HG03469 (cell line): ENCODE measurements at regions not wholly inside any gene's neighbourhood (a gene's known extent, or its start where the extent isn't known, plus 50 kb on each side); places are given as distances from the start of the nearest gene placed in this dataset.

Experiments
- ATAC-seq: cut with Tn5 transposase; IDR thresholded peaks from one replicate; pipeline ENCODE4 v1.9.1; 2021; ENCODE audit warnings: mild to moderate bottlenecking, moderate library complexity, moderate number of reproducible peaks; ENCODE audit not compliant: unreplicated experiment

GRCh38 chr1:209041927-209042326 is 541.6 kb upstream of the CAMK1G start:
- no peak for ATAC-seq

GRCh38 chr1:209042413-209042812 is 541.1 kb upstream of the CAMK1G start:
- no peak for ATAC-seq

DNA sequence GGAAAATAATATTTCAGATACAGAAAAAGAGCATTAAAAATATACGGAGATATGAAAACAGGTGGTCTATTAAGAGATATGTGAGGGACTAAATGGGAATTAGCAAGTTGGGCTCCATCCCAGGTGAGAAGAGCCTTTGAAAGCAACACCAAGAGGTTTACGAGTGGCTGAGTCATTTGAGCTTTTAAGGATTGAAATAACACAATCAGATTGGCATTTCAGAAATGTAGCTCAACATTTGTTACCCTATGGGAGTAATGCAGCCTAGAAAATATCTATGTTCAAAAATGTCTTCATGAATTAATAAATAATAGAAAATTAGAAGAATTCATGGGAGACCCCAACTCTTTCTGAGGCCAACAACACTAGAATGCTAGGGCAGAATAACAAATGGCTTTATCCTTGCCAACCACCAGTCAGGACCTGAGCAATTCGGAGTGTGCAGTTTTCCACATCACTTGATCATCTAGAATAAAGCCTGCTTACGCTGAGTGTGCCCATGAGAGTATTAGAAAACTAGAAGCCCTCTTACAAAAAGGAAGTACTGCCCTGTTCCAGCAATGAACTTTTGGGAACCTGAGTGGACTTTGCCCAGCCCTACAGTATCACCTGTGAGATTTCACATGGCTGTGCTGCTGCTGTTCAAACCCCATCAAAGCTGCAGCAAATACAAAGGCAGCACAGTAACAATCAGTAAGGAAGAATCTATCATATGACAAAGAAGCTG is 538.0 kb upstream of the CAMK1G start:
- no peak for ATAC-seq

- ATAC-seq, result no peak
Measured at GRCh38 chr1:209046058-209046417, 537.5 kb upstream of the CAMK1G start.

DNA sequence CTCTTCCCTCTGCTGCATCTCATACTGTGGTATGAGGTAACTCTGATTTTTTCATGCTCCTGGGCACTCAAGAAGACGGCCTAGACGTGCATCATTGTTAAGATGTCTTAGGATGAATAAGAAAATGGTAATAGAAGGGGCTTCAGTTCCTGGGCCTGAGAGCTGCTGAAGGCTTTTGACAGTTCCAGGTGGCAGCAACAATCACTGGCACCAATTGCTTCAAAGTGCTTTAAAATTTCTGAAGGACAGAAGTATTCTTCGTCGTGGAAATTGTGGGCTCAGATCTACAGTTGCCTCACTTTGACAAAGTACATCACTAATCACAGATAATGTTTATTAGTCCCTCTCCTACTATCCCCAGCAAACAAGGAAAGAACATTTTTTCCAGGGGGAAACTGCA is 536.6 kb upstream of the CAMK1G start:
- ATAC-seq, result no peak

DNA sequence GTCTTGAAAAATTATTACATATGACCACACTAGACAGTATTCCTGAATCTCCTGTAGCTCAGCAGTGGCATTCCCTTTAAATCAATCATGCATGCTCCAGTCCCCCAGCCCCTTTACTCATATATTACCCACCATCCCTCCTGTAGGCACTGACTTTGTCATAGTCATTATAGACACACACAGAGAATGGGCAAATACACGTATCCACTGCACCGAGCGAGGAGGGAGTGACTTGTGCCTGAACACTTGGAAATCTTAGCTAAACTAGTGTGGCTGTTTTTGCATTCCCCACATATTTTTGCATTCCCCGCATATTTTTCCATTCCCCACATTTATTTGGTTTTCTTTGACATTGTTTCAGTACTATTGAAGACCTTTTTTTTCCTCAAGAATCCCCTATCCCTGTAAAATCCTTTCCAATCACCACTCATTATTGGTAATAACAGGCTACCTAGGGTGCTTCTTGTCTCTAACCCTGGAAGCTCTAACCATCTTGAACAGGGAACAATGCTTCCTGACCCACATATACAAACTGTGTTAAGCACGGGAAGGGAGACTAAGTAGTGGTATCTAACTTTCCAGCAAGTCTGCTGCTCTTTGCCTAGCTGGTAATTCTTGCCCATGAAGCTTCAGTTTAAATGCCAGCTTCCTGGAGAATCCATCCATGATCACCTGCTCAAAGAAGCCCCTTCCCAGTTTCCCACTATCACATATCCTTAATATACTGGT is 534.4 kb upstream of the CAMK1G start:
- no peak for ATAC-seq

DNA sequence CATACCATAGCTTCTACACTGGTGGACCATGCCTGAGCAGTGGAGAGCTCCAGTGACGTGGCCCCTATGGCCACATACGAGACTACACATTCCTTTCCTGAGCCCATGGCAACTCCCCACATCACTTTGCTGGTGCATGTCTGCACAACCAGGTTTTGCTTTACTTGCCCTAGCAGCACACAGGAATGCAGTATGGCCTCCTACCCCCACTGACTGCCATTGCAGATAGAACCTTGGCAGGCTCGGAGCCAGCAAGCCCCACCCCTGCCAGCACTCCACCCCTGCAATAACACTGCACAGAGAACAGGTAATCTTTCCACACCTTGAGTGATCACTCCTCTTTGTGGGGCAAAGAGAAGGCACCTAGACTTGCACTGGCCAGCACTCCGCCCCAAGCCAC is 531.9 kb upstream of the CAMK1G start:
- no peak for ATAC-seq

- no peak for ATAC-seq
Measured at GRCh38 chr1:209053587-209053986, 529.9 kb upstream of the CAMK1G start.

DNA sequence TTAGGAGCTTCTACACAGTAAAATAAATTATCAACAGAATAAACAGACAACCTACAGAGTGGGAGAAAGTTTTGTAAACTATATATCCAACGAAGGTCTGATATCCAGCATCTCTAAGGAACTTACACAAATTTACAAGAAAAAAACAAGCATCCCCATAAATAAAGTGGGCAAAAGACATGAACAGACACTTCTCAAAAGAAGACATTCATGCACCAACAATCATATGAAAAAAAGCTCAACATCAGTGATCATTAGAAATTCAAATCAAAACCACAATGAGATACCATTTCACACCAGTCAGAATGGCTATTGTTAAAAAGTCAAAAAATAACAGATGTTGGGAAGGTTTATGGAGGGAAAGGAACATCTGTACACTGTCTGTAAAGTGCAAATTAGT is 526.4 kb upstream of the CAMK1G start:
- no peak for ATAC-seq

DNA sequence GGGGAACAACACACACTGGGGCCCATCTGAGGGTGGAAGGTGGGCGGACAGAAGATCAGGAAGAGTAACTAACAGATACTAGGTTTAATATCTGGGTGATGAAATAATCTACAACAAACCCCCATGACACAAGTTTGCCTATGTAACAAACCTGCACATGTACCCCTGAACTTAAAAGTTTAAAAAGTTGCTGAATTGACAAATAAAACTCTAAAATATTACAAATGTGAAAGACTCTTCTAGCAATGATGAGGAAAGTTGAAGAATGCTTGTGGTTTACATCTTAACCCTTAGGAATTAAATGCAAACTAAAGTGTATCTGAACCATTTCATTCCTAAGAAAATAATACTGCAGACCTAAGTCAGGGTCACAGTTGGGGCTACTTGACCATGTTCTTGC is 525.6 kb upstream of the CAMK1G start:
- ATAC-seq, result no peak

- ATAC-seq, result no peak
Measured at GRCh38 chr1:209059376-209059775, 524.1 kb upstream of the CAMK1G start.

DNA sequence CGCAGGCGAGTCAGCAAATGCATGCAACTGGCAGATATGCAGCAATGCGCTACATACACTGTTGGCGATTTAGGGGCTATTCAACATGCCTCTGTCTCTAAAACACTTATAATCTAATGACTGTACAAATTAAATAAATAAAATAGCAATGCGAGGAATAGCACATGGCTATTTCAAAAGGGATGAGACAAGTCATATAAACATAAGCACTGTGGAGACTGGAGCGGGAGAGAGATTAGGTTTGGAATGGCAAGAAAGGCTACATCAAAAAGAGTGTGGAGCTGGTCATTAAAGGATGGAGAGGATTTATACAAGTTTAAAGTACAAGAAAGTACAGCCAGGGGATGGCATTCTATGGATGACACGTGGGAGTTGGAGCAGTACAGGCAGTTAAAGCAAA is 523.5 kb upstream of the CAMK1G start:
- ATAC-seq, result no peak

GRCh38 chr1:209062081-209062620 is 521.4 kb upstream of the CAMK1G start:
- no peak for ATAC-seq

GRCh38 chr1:209062863-209063262 is 520.7 kb upstream of the CAMK1G start:
- peak; percentile 47 for ATAC-seq

- no peak for ATAC-seq
Measured at GRCh38 chr1:209063767-209064659, 519.5 kb upstream of the CAMK1G start.

- ATAC-seq, result no peak
Measured at GRCh38 chr1:209064850-209065706, 518.4 kb upstream of the CAMK1G start.

GRCh38 chr1:209072481-209072880 is 511.0 kb upstream of the CAMK1G start:
- ATAC-seq, result no peak

DNA sequence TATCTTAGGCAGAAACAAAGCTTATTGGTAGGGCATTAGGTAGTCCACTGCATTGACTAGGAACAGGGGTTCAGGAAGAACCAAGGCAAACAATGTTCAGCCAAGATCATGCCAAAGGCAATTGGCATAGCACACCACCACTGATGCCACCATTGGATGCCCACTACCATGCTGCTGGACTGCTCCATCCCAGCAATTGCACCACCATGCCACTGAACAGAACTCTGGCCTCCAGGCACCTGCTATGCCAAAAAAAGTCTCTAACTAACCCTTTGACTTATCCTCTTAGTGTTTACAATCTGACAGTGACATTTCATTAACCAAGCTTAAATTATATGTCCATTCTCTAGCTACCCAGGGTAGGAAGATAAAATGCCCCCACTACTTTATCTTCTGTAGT is 509.6 kb upstream of the CAMK1G start:
- no peak for ATAC-seq

GRCh38 chr1:209074575-209075250 is 508.8 kb upstream of the CAMK1G start:
- ATAC-seq, result no peak

DNA sequence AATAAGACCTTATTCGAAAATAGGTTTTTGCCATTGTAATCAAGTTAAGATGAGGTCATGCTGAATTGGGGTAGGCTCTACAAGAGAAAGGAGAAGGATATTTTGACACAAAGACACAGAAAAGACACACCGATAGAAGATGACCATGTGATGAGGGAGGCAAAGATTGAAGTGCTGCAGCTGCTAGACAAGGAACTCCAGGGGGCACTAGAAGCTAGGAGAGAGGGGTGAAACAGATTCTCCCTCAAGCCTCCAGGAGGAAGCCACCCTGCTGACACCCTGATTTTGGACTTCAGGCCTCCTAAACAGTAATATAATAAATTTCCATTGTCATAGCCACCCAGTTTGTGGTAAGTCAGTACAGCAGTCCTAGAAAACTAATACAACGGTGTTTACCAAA is 506.8 kb upstream of the CAMK1G start:
- ATAC-seq, result no peak
